NCI-H2171 treated with DMSO at 0.1 percent for 48 hours (cell line): ENCODE measurements at regions not wholly inside any gene's neighbourhood (a gene's known extent, or its start where the extent isn't known, plus 50 kb on each side); places are given as distances from the start of the nearest gene placed in this dataset.
"Not testable (repeated sequence)": the region's sequence is repeated elsewhere in the genome, so short reads cannot be mapped to it uniquely, and the experiment has no call there.

Source experiments
- DNase-seq: peaks from one replicate; lab custom pipeline; 2025; lab: John Stamatoyannopoulos, UW

DNA sequence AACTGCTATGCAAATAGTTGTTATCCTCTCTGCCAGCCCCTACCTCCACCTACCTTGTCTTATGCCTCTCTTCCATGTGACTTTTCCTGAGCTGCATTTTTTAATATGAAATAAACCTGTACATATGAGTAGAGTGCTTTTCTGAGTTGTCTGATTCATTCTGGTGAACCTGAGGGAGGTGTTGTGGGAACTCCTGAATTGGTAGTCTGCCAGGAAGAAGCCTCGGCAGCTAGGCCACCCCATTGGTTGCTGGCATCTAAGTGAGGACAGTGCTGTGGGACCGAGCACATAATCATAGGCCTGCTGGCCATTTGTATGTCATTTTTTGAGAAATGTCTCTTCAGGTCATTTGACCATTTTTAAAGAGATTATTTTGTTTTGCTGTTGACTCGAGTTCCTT is 1146.8 kb downstream of the UQCRFS1 start:
- no peak for DNase-seq

- no peak for DNase-seq
Measured at GRCh38 chr19:28065026-28065425, 1147.9 kb downstream of the UQCRFS1 start.

- DNase-seq: no peak
Measured at GRCh38 chr19:28063702-28064101, 1149.2 kb downstream of the UQCRFS1 start.

DNA sequence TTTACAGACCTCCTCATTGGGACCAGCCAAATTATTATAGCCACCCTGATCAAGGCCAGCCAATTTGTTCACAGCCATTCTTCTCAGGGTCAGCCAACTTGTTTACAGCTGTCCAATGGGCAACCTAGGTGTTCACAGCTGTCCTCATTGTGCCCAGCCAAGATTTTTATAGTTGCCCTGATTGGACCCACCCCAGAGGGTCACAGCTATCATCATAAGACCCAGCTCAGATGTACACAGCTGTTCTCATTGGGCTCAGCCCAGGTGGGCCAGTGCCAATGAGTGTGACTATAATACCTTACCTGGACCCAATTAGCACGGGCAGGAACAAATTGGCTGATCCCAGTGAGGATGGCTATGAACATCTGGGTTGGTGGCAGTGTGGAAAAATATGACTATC is 1151.8 kb downstream of the UQCRFS1 start:
- DNase-seq: no peak

GRCh38 chr19:28057026-28057425 is 1155.9 kb downstream of the UQCRFS1 start:
- DNase-seq: not testable (repeated sequence)

DNA sequence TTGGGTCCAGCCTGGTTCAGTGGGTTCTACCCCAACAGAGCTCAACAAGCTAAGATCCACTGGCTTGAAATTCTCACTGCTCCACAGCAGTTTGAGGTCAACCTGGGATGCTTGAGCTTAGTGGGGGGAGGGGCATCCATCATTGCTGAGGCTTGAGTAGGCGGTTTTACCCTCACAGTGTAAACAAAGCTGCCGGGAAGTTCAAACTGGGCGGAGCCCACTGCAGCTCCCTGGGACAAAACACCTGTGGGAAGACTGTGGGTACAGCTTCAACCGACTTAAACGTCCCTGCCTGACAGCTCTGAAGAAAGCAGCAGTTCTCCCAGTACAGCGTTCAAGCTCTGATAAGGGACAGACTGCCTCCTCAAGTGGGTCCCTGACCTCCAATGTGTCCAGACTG is 1161.9 kb downstream of the UQCRFS1 start:
- DNase-seq: no peak

GRCh38 chr19:28049875-28050274 is 1163.1 kb downstream of the UQCRFS1 start:
- DNase-seq: no peak

DNA sequence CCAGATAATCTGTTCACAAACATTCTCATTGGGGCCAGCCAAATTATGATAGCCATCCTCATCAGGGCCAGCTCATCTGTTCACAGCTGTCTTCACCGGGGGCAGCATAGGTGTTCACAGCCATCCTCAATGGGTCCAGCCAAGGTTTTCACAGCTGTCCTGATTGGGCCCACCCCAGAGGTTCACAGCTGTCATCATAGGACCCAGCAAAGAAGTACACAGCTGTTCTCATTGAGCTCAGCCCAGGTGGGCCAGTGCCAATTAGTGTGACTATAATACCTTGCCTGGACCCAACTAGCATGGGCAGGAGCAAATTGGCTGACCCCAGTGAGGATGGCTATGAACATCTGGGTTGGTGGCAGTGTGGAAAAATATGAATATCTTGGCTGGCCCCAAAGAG is 1166.0 kb downstream of the UQCRFS1 start:
- DNase-seq: no peak

GRCh38 chr19:28045621-28046020 is 1167.3 kb downstream of the UQCRFS1 start:
- no peak for DNase-seq

GRCh38 chr19:28044477-28044876 is 1168.5 kb downstream of the UQCRFS1 start:
- no peak for DNase-seq

- no peak for DNase-seq
Measured at GRCh38 chr19:28042516-28042915, 1170.4 kb downstream of the UQCRFS1 start.

GRCh38 chr19:28039677-28040381 is 1173.1 kb downstream of the UQCRFS1 start:
- DNase-seq: no peak

- no peak for DNase-seq
Measured at GRCh38 chr19:28037186-28037585, 1175.8 kb downstream of the UQCRFS1 start.

DNA sequence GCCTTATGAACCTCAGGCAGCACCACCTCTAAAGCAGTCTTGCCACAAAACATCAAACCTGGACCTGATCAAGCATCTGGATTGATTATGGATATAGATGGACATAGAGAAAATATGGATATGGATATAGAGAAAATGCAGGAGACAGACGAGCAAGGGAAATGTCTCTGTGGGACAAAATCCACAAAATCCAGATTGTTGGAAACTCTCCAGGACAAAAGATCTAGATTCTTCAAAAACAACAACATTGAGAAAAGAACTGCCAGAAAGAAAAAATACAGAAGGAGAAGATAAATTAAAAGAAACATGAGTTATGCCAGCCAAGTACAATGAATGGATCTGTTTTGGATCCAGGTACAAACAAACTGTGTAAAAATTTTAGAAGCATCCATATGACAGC is 1176.5 kb downstream of the UQCRFS1 start:
- DNase-seq: no peak

DNA sequence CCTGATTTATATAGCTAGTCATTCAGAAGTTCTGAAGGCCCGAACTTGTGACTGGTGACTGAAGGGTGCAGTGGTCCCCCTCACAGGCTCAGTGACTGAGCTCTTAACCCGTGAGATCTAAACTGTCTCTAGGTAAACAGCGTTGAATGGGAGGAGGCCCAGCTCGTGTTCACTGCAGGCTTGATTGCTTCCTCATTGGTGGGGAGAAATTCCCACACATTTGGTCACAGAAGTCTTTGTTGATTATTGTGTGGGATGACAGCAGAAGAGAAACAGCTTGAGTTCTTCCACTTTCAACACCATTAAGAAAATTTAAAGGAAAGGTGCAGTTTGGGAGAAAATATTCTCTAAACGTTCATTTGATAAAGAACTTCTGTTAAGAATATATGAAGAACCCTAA is 1178.0 kb downstream of the UQCRFS1 start:
- DNase-seq: no peak

GRCh38 chr19:28028881-28029444 is 1184.0 kb downstream of the UQCRFS1 start:
- DNase-seq: no peak

DNA sequence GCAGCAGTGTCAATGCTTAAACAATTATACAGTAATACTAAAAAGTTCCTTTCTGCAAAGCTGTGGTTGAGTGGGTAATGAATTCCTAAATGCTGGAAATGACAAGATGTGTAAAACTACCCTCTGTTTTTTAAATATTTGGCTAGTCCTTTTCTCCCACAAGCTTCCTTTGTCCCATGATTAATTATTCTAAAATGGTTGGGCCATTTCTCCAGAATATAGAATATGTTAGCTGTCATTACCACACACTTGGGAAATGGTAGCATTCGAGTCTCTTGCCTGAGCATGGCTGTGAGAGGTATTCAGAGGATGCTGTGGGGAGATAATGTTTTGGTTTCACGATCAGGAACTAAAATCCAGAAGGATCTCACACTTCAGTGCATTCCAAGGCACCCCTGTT is 1185.8 kb downstream of the UQCRFS1 start:
- no peak for DNase-seq

DNA sequence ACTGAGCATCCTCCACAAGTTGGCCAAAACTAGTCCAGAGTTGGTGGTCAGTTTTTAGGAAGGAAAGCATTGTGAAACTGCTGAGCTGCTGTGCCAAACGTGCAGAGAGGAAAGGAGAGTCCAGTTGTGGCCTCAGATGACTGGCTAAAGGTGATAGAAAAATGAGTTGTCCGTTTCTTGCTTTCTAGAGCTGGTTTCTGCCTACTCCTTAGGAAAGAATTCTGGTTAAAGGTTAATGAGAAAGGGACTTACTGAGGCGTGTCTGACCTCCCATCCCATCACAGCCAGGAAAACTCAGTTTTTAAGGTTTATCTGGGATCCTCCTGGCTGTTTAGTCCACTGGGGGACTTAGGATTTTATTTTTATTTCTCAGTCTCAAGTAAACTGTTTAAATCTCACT is 1186.3 kb downstream of the UQCRFS1 start:
- DNase-seq: no peak

GRCh38 chr19:28024920-28025319 is 1188.0 kb downstream of the UQCRFS1 start:
- no peak for DNase-seq

GRCh38 chr19:28023064-28023463 is 1189.9 kb downstream of the UQCRFS1 start:
- no peak for DNase-seq

GRCh38 chr19:28022506-28022905 is 1190.4 kb downstream of the UQCRFS1 start:
- no peak for DNase-seq

GRCh38 chr19:28021259-28022185 is 1191.4 kb downstream of the UQCRFS1 start:
- DNase-seq: no peak
